Renal pelvis (tissue), 1 donor: ENCODE measurements at regions not wholly inside any gene's neighbourhood (a gene's known extent, or its start where the extent isn't known, plus 50 kb on each side); places are given as distances from the start of the nearest gene placed in this dataset.
A peak's percentile ranks its signal among the peaks of the same experiment; 100 is the strongest.
"Not testable (repeated sequence)": the region's sequence is repeated elsewhere in the genome, so short reads cannot be mapped to it uniquely, and the experiment has no call there.

Source experiments
- DNase-seq: peaks from one replicate; pipeline ENCODE4 v3.0.0-alpha.2; 2013

GRCh38 chr4:29117231-29117722 lies 1602.9 kb upstream of the PCDH7 start:
- DNase-seq: not testable (repeated sequence)

GRCh38 chr4:29121586-29121985 lies 1598.6 kb upstream of the PCDH7 start:
- DNase-seq: no peak

- no peak for DNase-seq
These were observed 1591.4 kb upstream of the PCDH7 start for GRCh38 chr4:29128810-29129209.

GRCh38 chr4:29131304-29131703 lies 1588.9 kb upstream of the PCDH7 start:
- no peak for DNase-seq

GRCh38 chr4:29142708-29143107 lies 1577.5 kb upstream of the PCDH7 start:
- DNase-seq: peak; percentile 3

- no peak for DNase-seq
These were observed 1568.6 kb upstream of the PCDH7 start for GRCh38 chr4:29151584-29151983.

GRCh38 chr4:29153642-29154041 lies 1566.5 kb upstream of the PCDH7 start:
- no peak for DNase-seq

- DNase-seq: no peak
These were observed 1544.9 kb upstream of the PCDH7 start for GRCh38 chr4:29175291-29175690.

GRCh38 chr4:29199025-29199424 lies 1521.1 kb upstream of the PCDH7 start:
- DNase-seq: no peak

GRCh38 chr4:29199485-29199884 lies 1520.7 kb upstream of the PCDH7 start:
- no peak for DNase-seq

- no peak for DNase-seq
These were observed 1507.1 kb upstream of the PCDH7 start for GRCh38 chr4:29213020-29213419.

GRCh38 chr4:29220761-29221160 lies 1499.4 kb upstream of the PCDH7 start:
- DNase-seq: no peak

GRCh38 chr4:29224911-29225310 lies 1495.3 kb upstream of the PCDH7 start:
- DNase-seq: no peak

GRCh38 chr4:29240641-29241040 lies 1479.5 kb upstream of the PCDH7 start:
- DNase-seq: no peak

GRCh38 chr4:29243054-29243453 lies 1477.1 kb upstream of the PCDH7 start:
- no peak for DNase-seq

GRCh38 chr4:29243851-29244250 lies 1476.3 kb upstream of the PCDH7 start:
- no peak for DNase-seq

GRCh38 chr4:29259556-29259955 lies 1460.6 kb upstream of the PCDH7 start:
- DNase-seq: no peak

GRCh38 chr4:29262986-29263385 lies 1457.2 kb upstream of the PCDH7 start:
- peak; percentile 74 for DNase-seq

GRCh38 chr4:29276150-29276549 lies 1444.0 kb upstream of the PCDH7 start:
- no peak for DNase-seq

GRCh38 chr4:29277381-29277780 lies 1442.8 kb upstream of the PCDH7 start:
- no peak for DNase-seq

GRCh38 chr4:29278585-29278984 lies 1441.6 kb upstream of the PCDH7 start:
- no peak for DNase-seq

- no peak for DNase-seq
These were observed 1431.1 kb upstream of the PCDH7 start for GRCh38 chr4:29289118-29289517.

GRCh38 chr4:29295280-29295679 lies 1424.9 kb upstream of the PCDH7 start:
- DNase-seq: no peak

- DNase-seq: no peak
These were observed 1415.6 kb upstream of the PCDH7 start for GRCh38 chr4:29304595-29304994.

GRCh38 chr4:29307256-29307655 lies 1412.9 kb upstream of the PCDH7 start:
- no peak for DNase-seq
